GM12878 (cell line): ENCODE measurements at regions not wholly inside any gene's neighbourhood (a gene's known extent, or its start where the extent isn't known, plus 50 kb on each side); places are given as distances from the start of the nearest gene placed in this dataset.

Experiments used
- ATAC-seq: fragments of 200-7000 bp; cut with Tn5 transposase; 3 replicates; pipeline ENCODE4 v1.9.1; 2020; ENCODE audit warnings: mild to moderate bottlenecking, moderate library complexity
- BruUV-seq: library from RNA; stranded (reverse); fragments of 400-500 nt; replicated peaks from 2 replicates; lab custom pipeline; 2021; lab: Mats Ljungman, UMichigan
- CTCF ChIA-PET: fragments of 300-600 bp; sonication (Branson Sonifier 250); formaldehyde crosslinking; extraction: SDS; loops from one replicate; lab custom pipeline; 2021; ENCODE audit warnings: inconsistent platforms; lab: Yijun Ruan, JAX
- POLR2A ChIA-PET: fragments of 350-600 bp; formaldehyde crosslinking; extraction: SDS; loops from one replicate; lab custom pipeline; 2021; ENCODE audit warnings: inconsistent platforms; lab: Charles Lee
- RAD21 ChIA-PET: fragments of 300-600 bp; sonication (Branson Sonifier 250); formaldehyde crosslinking; loops from one replicate; lab custom pipeline; 2023; ENCODE audit warnings: antibody characterized with exemption; ENCODE audit not compliant: unreplicated experiment; lab: Charles Lee
- SMC1A ChIA-PET: fragments of 300-600 bp; sonication (Branson Sonifier 250); formaldehyde crosslinking; loops from one replicate; lab custom pipeline; 2023; ENCODE audit not compliant: unreplicated experiment, uncharacterized antibody; lab: Charles Lee
- DNase-seq: peaks from one replicate; pipeline ENCODE4 v3.0.0-alpha.2; 2011; ENCODE audit warnings: low read depth, low spot score
- FAIRE-seq: peaks from 3 replicates; lab custom pipeline; 2011; peaks lifted over from hg19 to GRCh38; lab: Jason Lieb, UNC
- H2AFZ ChIP-seq: 2 replicates; pipeline ENCODE4 v1.6.0; 2011; ENCODE audit warnings: low read depth, low read length, control low read depth; ENCODE audit not compliant: control insufficient read depth
- H3K27ac ChIP-seq: 2 replicates; pipeline ENCODE4 v1.5.1; 2011; ENCODE audit warnings: control low read depth; ENCODE audit not compliant: control insufficient read depth, insufficient read depth
- H3K27me3 ChIP-seq, 2 experiments: replicated peaks in 1 of 2; 2 replicates each; pipeline versions ENCODE4 v1.6.0 to v1.6.1; 2011; ENCODE audit warnings: low read length in 1 of 2; ENCODE audit not compliant: control insufficient read depth in 2 of 2, insufficient read depth in 2 of 2
- H3K36me3 ChIP-seq, 2 experiments: 2 replicates each; pipeline ENCODE4 v1.5.1; 2011; ENCODE audit warnings: low read length in 1 of 2; ENCODE audit not compliant: control insufficient read depth in 2 of 2, insufficient read depth in 2 of 2
- H3K4me1 ChIP-seq: 2 replicates; pipeline ENCODE4 v1.6.1; 2011; ENCODE audit warnings: mild to moderate bottlenecking, low read length, moderate library complexity, mixed read lengths; ENCODE audit not compliant: control insufficient read depth, insufficient read depth
- H3K4me2 ChIP-seq: 2 replicates; pipeline ENCODE4 v1.6.0; 2011; ENCODE audit warnings: control low read depth; ENCODE audit not compliant: control insufficient read depth, insufficient read depth
- H3K4me3 ChIP-seq: fragments of 200-600 bp; sonication (generic); 2 replicates; pipeline ENCODE4 v1.5.1; 2016
- H3K79me2 ChIP-seq: 2 replicates; pipeline ENCODE4 v1.6.0; 2011; ENCODE audit warnings: low read length; ENCODE audit not compliant: control insufficient read depth, insufficient read depth
- H3K9ac ChIP-seq: 2 replicates; pipeline ENCODE4 v1.8.0; 2011; ENCODE audit warnings: low read length, control low read depth, mixed read lengths; ENCODE audit not compliant: control insufficient read depth, insufficient read depth
- H3K9me3 ChIP-seq: replicated peaks from 3 replicates; pipeline ENCODE4 v1.5.1; 2011; ENCODE audit warnings: mild to moderate bottlenecking, low read length; ENCODE audit not compliant: control insufficient read depth, insufficient read depth
- H4K20me1 ChIP-seq: 2 replicates; pipeline ENCODE4 v1.6.0; 2011; ENCODE audit not compliant: control insufficient read depth, insufficient read depth
- CBFB ChIP-seq: IDR thresholded peaks from 2 replicates; pipeline ENCODE4 v1.6.1; 2016; ENCODE audit warnings: antibody characterized with exemption, low read depth
- EED ChIP-seq: sonication (generic); IDR thresholded peaks from 2 replicates; pipeline ENCODE4 v1.6.1; 2016; ENCODE audit warnings: antibody characterized with exemption, low read depth
- KAT2A ChIP-seq: conservative IDR thresholded peaks from 2 replicates; pipeline ENCODE4 v1.6.1; 2011; ENCODE audit warnings: low read depth, low read length; ENCODE audit not compliant: control insufficient read depth
- MLLT1 ChIP-seq: fragments of 450-650 bp; IDR thresholded peaks from 2 replicates; pipeline ENCODE4 v1.6.1; 2016; ENCODE audit warnings: mild to moderate bottlenecking
- SMC3 ChIP-seq: IDR thresholded peaks from 2 replicates; pipeline ENCODE4 v1.6.1; 2011; ENCODE audit warnings: low read length, improper control_type of control experiment, borderline replicate concordance
- WGBS: methylation state at CpG from one replicate; pipeline ENCODE4 v1.1.6; 2016; ENCODE audit warnings: low lambda C conversion rate; ENCODE audit not compliant: insufficient replicate concordance, insufficient coverage; ENCODE audit errors: missing lambda C conversion rate; 5-methylcytosine and 5-hydroxymethylcytosine counted together
- in situ Hi-C: fragments of 300-500 bp; cut with MboI; formaldehyde crosslinking; loops from 9 replicates; pipeline ENCODE4 v1.14.3; 2018; ENCODE audit warnings: mixed read lengths
- intact Hi-C: fragments of 100-400 bp; cut with micrococcal nuclease; formaldehyde crosslinking; loops from one replicate; pipeline ENCODE4 v1.14.2; 2022; ENCODE audit not compliant: unreplicated experiment
- TF ChIP-seq, protein P1 (sequence below): fragments of 450-650 bp; IDR thresholded peaks from 2 replicates; pipeline ENCODE4 v1.6.1; 2018; ENCODE audit warnings: borderline replicate concordance, mild to moderate bottlenecking; ENCODE audit not compliant: partially characterized antibody
- TF ChIP-seq, protein P2 (sequence below): IDR thresholded peaks from 2 replicates; pipeline ENCODE4 v1.6.1; 2012; ENCODE audit warnings: low read length, inconsistent platforms

GRCh38 chr4:53771326-53771725 is 180.0 kb upstream of the LNX1 start (continued):
- no peak for TF ChIP-seq SMC3
- TF ChIP-seq EED = no peak
- no peak for TF ChIP-seq MLLT1
- TF ChIP-seq, protein P1, sequence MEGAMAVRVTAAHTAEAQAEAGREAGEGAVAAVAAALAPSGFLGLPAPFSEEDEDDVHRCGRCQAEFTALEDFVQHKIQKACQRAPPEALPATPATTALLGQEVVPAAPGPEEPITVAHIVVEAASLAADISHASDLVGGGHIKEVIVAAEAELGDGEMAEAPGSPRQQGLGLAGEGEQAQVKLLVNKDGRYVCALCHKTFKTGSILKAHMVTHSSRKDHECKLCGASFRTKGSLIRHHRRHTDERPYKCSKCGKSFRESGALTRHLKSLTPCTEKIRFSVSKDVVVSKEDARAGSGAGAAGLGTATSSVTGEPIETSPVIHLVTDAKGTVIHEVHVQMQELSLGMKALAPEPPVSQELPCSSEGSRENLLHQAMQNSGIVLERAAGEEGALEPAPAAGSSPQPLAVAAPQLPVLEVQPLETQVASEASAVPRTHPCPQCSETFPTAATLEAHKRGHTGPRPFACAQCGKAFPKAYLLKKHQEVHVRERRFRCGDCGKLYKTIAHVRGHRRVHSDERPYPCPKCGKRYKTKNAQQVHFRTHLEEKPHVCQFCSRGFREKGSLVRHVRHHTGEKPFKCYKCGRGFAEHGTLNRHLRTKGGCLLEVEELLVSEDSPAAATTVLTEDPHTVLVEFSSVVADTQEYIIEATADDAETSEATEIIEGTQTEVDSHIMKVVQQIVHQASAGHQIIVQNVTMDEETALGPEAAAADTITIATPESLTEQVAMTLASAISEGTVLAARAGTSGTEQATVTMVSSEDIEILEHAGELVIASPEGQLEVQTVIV = no peak
- no peak for TF ChIP-seq KAT2A
- TF ChIP-seq, all 136 proteins: peak for 0

DNA sequence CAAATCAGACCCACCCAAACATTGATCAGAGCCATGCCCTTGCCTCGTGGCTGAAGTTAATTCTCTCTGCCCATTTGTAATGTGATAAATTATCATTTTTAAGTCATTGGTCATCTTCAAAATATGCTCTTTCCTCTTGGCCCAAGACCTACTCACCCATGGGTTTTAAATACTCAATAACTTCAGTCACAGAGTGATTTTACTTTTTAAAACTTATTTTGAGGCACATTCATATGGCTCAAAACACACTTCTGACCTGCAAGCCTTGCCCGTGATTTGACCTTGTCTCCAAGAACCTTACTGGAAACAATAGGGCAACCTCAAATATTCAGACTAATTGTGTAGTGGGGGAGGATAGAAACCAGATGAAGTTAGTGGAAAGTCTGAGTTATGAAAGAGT is 176.2 kb upstream of the LNX1 start:
- H3K79me2 ChIP-seq = no peaks in the 10 kb centered on the region
- H2AFZ ChIP-seq = no peak overlapping the region
- H3K27ac ChIP-seq = no peak overlapping the region
- WGBS = 44% methylated on average over 2 of the region's 2 CpGs
- DNase-seq (no peak), ATAC-seq (no peak), FAIRE-seq (no peak)
- ChIA-PET SMC1A (interaction anchor here (2.9 kb wide), 1 partner anchor 60 kb away, joined by 13 read pairs; no protein-coding TSS in a partner anchor), RAD21 (no interaction called here), POLR2A (no interaction called here), CTCF (interaction anchor here (1.6 to 2.2 kb wide), 2 partner anchors 11 to 61 kb away, joined by 3 to 6 read pairs; no protein-coding TSS in a partner anchor)
- H3K4me1 ChIP-seq = peaks cover 8% of the 10 kb centered on the region; the same call in 1 of the 2 replicates
- H4K20me1 ChIP-seq = no peaks in the 10 kb centered on the region
- H3K9me3 ChIP-seq = no peaks in the 10 kb centered on the region
- no TSS peak for BruUV-seq
- no peaks in the 10 kb centered on the region for H3K36me3 ChIP-seq
- H3K4me3 ChIP-seq = no peak overlapping the region
- H3K9ac ChIP-seq = no peak overlapping the region
- in situ Hi-C loops (no loop called here), intact Hi-C loops (no loop called here)
- no peak overlapping the region for H3K4me2 ChIP-seq
- TF ChIP-seq CBFB = no peak
- TF ChIP-seq, protein P2, sequence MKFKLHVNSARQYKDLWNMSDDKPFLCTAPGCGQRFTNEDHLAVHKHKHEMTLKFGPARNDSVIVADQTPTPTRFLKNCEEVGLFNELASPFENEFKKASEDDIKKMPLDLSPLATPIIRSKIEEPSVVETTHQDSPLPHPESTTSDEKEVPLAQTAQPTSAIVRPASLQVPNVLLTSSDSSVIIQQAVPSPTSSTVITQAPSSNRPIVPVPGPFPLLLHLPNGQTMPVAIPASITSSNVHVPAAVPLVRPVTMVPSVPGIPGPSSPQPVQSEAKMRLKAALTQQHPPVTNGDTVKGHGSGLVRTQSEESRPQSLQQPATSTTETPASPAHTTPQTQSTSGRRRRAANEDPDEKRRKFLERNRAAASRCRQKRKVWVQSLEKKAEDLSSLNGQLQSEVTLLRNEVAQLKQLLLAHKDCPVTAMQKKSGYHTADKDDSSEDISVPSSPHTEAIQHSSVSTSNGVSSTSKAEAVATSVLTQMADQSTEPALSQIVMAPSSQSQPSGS = no peak
- H3K27me3 ChIP-seq = no peaks in the 10 kb centered on the region
